Fibroblast of skin of left biceps (primary cell): ENCODE measurements at regions not wholly inside any gene's neighbourhood (a gene's known extent, or its start where the extent isn't known, plus 50 kb on each side); places are given as distances from the start of the nearest gene placed in this dataset.
"Not testable (repeated sequence)": the region's sequence is repeated elsewhere in the genome, so short reads cannot be mapped to it uniquely, and the experiment has no call there.

ENCODE experiments used
- DNase-seq, 2 experiments: peaks; one replicate each; pipeline ENCODE4 v3.0.0-alpha.2; 2013; ENCODE audit warnings: low read depth in 2 of 2

GRCh38 chr19:28603453-28603852 is 609.5 kb downstream of the UQCRFS1 start:
- DNase-seq: no peak

GRCh38 chr19:28602675-28603298 is 610.2 kb downstream of the UQCRFS1 start:
- DNase-seq: no peak

GRCh38 chr19:28601723-28602440 is 611.1 kb downstream of the UQCRFS1 start:
- DNase-seq: no peak

GRCh38 chr19:28598861-28599260 is 614.1 kb downstream of the UQCRFS1 start:
- no peak for DNase-seq

GRCh38 chr19:28596561-28597071 is 616.3 kb downstream of the UQCRFS1 start:
- no peak for DNase-seq

GRCh38 chr19:28595722-28596480 is 617.0 kb downstream of the UQCRFS1 start:
- DNase-seq: no peak

GRCh38 chr19:28594737-28595136 is 618.2 kb downstream of the UQCRFS1 start:
- DNase-seq: no peak

- not testable (repeated sequence) for DNase-seq
Measured at GRCh38 chr19:28589991-28590411, 623.0 kb downstream of the UQCRFS1 start.

- DNase-seq: no peak
Measured at GRCh38 chr19:28586474-28586873, 626.5 kb downstream of the UQCRFS1 start.

- DNase-seq: no peak
Measured at GRCh38 chr19:28585796-28586195, 627.2 kb downstream of the UQCRFS1 start.

GRCh38 chr19:28583713-28584112 is 629.2 kb downstream of the UQCRFS1 start:
- no peak for DNase-seq

GRCh38 chr19:28583242-28583641 is 629.7 kb downstream of the UQCRFS1 start:
- no peak for DNase-seq

- DNase-seq: no peak
Measured at GRCh38 chr19:28582796-28583195, 630.2 kb downstream of the UQCRFS1 start.

- no peak for DNase-seq
Measured at GRCh38 chr19:28582344-28582743, 630.6 kb downstream of the UQCRFS1 start.

- no peak for DNase-seq
Measured at GRCh38 chr19:28581468-28581770, 631.5 kb downstream of the UQCRFS1 start.

- DNase-seq: no peak
Measured at GRCh38 chr19:28578786-28579505, 634.0 kb downstream of the UQCRFS1 start.

GRCh38 chr19:28578208-28578607 is 634.7 kb downstream of the UQCRFS1 start:
- no peak for DNase-seq

GRCh38 chr19:28577666-28578065 is 635.3 kb downstream of the UQCRFS1 start:
- no peak for DNase-seq

- DNase-seq: no peak
Measured at GRCh38 chr19:28577233-28577632, 635.7 kb downstream of the UQCRFS1 start.

GRCh38 chr19:28575816-28576215 is 637.1 kb downstream of the UQCRFS1 start:
- no peak for DNase-seq

- DNase-seq: not testable (repeated sequence)
Measured at GRCh38 chr19:28575312-28575711, 637.6 kb downstream of the UQCRFS1 start.

GRCh38 chr19:28574212-28574611 is 638.7 kb downstream of the UQCRFS1 start:
- no peak for DNase-seq
